BLaER1 (cell line): ENCODE measurements at regions not wholly inside any gene's neighbourhood (a gene's known extent, or its start where the extent isn't known, plus 50 kb on each side); places are given as distances from the start of the nearest gene placed in this dataset.

ENCODE experiments used
- H3K27ac ChIP-seq: shearing (Covaris generic); formaldehyde crosslinking; 2 replicates; pipeline ENCODE4 v1.8.1; 2022
- H3K27me3 ChIP-seq: shearing (Covaris generic); formaldehyde crosslinking; 2 replicates; pipeline ENCODE4 v1.8.1; 2022
- H3K36me3 ChIP-seq: shearing (Covaris generic); formaldehyde crosslinking; 2 replicates; pipeline ENCODE4 v1.8.1; 2022
- H3K4me1 ChIP-seq: shearing (Covaris generic); formaldehyde crosslinking; 2 replicates; pipeline ENCODE4 v1.8.1; 2022
- H3K4me2 ChIP-seq: shearing (Covaris generic); formaldehyde crosslinking; 2 replicates; pipeline ENCODE4 v1.8.1; 2022
- H3K4me3 ChIP-seq: shearing (Covaris generic); formaldehyde crosslinking; 2 replicates; pipeline ENCODE4 v1.8.1; 2022
- H3K9ac ChIP-seq: shearing (Covaris generic); formaldehyde crosslinking; 2 replicates; pipeline ENCODE4 v1.8.1; 2022
- H3K9me3 ChIP-seq: shearing (Covaris generic); formaldehyde crosslinking; 2 replicates; pipeline ENCODE4 v1.8.1; 2022
- H4K20me1 ChIP-seq: shearing (Covaris generic); formaldehyde crosslinking; 2 replicates; pipeline ENCODE4 v1.8.1; 2022
- Cebpa-rat ChIP-seq: shearing (Covaris generic); IDR thresholded peaks from 2 replicates; pipeline ENCODE4 v1.8.1; 2022

DNA sequence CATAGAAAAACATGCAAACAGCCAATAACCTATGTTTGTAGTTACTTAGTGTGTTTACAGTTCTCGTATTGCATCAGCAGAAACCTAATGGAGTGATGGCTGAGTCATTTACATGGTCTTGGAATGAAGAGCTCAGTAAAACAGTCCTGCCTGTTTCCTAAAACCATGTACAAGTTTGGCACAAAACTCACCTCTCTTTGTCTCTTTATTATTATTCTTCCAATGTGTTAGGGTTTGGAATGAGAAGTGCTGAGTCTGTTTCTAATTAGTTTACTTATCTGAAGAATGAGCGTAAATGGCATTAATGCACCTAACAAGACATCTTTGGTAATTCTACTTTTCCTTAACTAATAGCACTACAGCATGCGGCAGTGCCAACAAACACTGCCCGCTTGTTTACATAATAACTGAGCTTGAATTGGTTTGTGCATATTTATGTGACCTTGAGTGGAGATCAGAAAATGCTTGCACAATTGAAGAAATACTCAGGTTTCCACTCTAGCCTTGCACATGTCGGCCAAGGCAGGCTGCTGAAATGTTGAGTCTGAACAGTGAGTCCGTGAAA, 385.4 kb upstream of the SEMA6D start:
- no peak for TF ChIP-seq Cebpa-rat
- Histone ChIP-seq H3K4me2 (no peak overlapping the region), H3K4me3 (no peak overlapping the region), H3K4me1 (0 out of 2 replicates have a peak, but pooled peaks cover 5% of the 10 kb centered on the region), H3K27ac (no peak overlapping the region), H3K9ac (no peak overlapping the region), H4K20me1 (no peaks in the 10 kb centered on the region), H3K36me3 (no peaks in the 10 kb centered on the region), H3K9me3 (no peaks in the 10 kb centered on the region), H3K27me3 (no peaks in the 10 kb centered on the region)

DNA sequence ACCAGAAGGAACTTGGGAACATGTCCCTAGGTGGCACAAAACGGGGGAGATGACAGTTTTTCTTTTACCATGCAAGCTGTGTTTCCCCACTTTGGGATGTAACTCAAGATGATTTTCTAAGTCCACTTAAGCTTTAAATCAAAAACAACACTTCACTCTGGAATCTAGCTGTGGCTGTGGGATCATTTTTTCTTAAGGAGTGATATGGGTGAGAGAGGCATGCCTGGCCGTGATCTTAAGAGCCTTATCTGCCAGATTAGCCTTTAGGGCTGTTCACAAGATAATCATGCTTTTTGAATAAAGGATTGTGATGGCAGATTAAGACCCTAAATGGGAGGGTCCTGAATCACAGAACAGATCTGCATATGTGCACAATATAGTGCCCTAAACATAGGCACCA, 384.8 kb upstream of the SEMA6D start:
- TF ChIP-seq Cebpa-rat, result no peak

DNA sequence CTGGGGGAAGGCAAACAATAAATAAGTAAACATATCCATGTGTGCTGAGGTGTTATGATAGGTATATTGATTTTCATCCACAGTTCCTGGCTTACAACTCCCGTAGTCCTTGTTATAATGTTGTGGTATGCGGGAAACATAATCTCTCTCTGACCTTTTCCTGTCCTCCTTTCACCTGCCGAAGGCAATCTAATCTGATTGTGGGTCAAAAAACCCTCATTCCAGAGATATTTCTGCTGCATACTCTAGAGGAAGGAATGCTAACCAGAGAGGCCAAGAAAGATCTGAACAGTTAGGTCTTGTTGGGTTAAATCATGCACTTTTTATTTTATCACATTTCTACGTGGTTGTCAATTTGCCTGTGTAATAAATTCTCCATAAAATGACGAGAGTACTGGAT, 383.6 kb upstream of the SEMA6D start:
- H3K27ac ChIP-seq, result no peak overlapping the region
- no peak for TF ChIP-seq Cebpa-rat
- no peaks in the 10 kb centered on the region for H4K20me1 ChIP-seq
- H3K4me1 ChIP-seq, result 0 out of 2 replicates have a peak, but pooled peaks cover 5% of the 10 kb centered on the region
- H3K9me3 ChIP-seq, result no peaks in the 10 kb centered on the region
- no peak overlapping the region for H3K4me3 ChIP-seq
- no peaks in the 10 kb centered on the region for H3K27me3 ChIP-seq
- no peak overlapping the region for H3K4me2 ChIP-seq
- no peak overlapping the region for H3K9ac ChIP-seq
- no peaks in the 10 kb centered on the region for H3K36me3 ChIP-seq

More for the DNA sequence above, 384.8 kb upstream of the SEMA6D start:
- Histone ChIP-seq H3K4me2 (no peak overlapping the region), H3K9ac (no peak overlapping the region), H3K36me3 (no peaks in the 10 kb centered on the region), H4K20me1 (no peaks in the 10 kb centered on the region), H3K9me3 (no peaks in the 10 kb centered on the region), H3K27ac (no peak overlapping the region), H3K4me1 (0 out of 2 replicates have a peak, but pooled peaks cover 5% of the 10 kb centered on the region), H3K4me3 (no peak overlapping the region), H3K27me3 (no peaks in the 10 kb centered on the region)

DNA sequence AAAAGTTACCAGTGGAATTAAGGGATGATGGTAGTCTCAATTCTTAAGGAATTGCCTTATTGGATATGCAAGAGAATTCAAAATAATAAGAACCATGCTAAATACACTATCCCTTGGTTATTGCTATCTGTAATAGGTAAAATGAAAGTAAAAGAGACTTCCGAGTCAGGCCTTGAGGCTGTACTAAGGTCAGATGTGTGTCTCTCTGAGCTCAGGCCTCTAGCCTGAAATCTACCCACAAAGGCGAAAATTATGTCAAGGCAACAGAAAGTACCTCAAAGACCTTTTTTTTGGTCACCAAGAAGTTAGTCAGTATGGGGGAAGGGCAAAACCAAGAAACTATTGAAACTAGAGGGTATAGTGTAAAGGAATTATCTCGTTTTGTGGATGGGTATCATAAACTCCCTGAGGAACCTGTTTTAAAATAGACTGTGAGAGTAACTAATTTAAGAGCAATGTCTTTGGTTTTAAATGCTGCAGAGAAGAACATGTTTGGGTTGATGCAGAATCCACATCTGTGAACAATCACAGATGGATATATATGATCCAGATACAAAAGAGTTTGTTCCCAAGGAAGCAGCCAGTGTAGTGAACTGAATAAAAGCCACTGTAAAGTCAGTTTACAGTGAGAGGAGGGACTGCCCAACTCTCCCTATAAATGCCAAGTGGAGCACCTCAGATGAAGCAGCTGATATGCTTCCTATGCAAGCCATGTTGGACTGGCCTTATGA, 382.3 kb upstream of the SEMA6D start:
- H3K4me1 ChIP-seq, result 0 out of 2 replicates have a peak, but pooled peaks cover 5% of the 10 kb centered on the region
- H3K9me3 ChIP-seq, result no peaks in the 10 kb centered on the region
- no peak overlapping the region for H3K9ac ChIP-seq
- no peaks in the 10 kb centered on the region for H3K36me3 ChIP-seq
- no peak overlapping the region for H3K27ac ChIP-seq
- no peak overlapping the region for H3K4me2 ChIP-seq
- no peaks in the 10 kb centered on the region for H3K27me3 ChIP-seq
- H3K4me3 ChIP-seq, result no peak overlapping the region
- TF ChIP-seq Cebpa-rat, result no peak
- H4K20me1 ChIP-seq, result no peaks in the 10 kb centered on the region

DNA sequence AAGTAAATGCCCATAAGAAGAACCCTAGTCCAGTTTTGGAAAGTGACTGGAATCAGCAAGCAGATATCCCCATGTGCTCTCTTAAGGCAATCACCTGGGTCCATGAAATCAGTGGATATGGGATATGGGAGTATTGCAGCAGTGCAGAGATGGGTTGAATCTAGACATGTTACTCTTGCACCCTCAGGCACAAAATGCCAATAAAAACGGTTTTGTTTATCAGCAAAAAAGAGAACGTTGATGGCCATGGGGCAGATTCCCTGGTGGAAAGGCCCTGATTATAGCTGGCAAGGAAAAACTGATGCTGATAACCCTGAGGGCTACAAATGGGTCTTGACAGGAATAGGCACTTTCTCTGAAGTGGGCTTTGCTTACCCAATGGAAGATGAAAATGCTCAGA, 380.2 kb upstream of the SEMA6D start:
- H3K9ac ChIP-seq, result no peak overlapping the region
- no peak overlapping the region for H3K4me3 ChIP-seq
- H4K20me1 ChIP-seq, result no peaks in the 10 kb centered on the region
- H3K4me2 ChIP-seq, result no peak overlapping the region
- H3K4me1 ChIP-seq, result 0 out of 2 replicates have a peak, but pooled peaks cover 5% of the 10 kb centered on the region
- H3K27ac ChIP-seq, result no peak overlapping the region
- H3K9me3 ChIP-seq, result no peaks in the 10 kb centered on the region
- H3K27me3 ChIP-seq, result no peaks in the 10 kb centered on the region
- no peaks in the 10 kb centered on the region for H3K36me3 ChIP-seq
- no peak for TF ChIP-seq Cebpa-rat

GRCh38 chr15:47337836-47338235, 379.5 kb upstream of the SEMA6D start:
- no peak for TF ChIP-seq Cebpa-rat
- Histone ChIP-seq H3K36me3 (no peaks in the 10 kb centered on the region), H3K27me3 (no peaks in the 10 kb centered on the region), H3K4me1 (0 out of 2 replicates have a peak, but pooled peaks cover 5% of the 10 kb centered on the region), H3K9me3 (no peaks in the 10 kb centered on the region), H3K9ac (no peak overlapping the region), H3K27ac (no peak overlapping the region), H3K4me2 (no peak overlapping the region), H3K4me3 (no peak overlapping the region), H4K20me1 (no peaks in the 10 kb centered on the region)

GRCh38 chr15:47338771-47339170, 378.5 kb upstream of the SEMA6D start:
- no peak overlapping the region for H3K4me2 ChIP-seq
- no peaks in the 10 kb centered on the region for H3K36me3 ChIP-seq
- no peaks in the 10 kb centered on the region for H4K20me1 ChIP-seq
- TF ChIP-seq Cebpa-rat, result no peak
- no peak overlapping the region for H3K4me3 ChIP-seq
- no peak overlapping the region for H3K9ac ChIP-seq
- no peaks in the 10 kb centered on the region for H3K27me3 ChIP-seq
- H3K27ac ChIP-seq, result no peak overlapping the region
- H3K4me1 ChIP-seq, result 0 out of 2 replicates have a peak, but pooled peaks cover 5% of the 10 kb centered on the region
- no peaks in the 10 kb centered on the region for H3K9me3 ChIP-seq

DNA sequence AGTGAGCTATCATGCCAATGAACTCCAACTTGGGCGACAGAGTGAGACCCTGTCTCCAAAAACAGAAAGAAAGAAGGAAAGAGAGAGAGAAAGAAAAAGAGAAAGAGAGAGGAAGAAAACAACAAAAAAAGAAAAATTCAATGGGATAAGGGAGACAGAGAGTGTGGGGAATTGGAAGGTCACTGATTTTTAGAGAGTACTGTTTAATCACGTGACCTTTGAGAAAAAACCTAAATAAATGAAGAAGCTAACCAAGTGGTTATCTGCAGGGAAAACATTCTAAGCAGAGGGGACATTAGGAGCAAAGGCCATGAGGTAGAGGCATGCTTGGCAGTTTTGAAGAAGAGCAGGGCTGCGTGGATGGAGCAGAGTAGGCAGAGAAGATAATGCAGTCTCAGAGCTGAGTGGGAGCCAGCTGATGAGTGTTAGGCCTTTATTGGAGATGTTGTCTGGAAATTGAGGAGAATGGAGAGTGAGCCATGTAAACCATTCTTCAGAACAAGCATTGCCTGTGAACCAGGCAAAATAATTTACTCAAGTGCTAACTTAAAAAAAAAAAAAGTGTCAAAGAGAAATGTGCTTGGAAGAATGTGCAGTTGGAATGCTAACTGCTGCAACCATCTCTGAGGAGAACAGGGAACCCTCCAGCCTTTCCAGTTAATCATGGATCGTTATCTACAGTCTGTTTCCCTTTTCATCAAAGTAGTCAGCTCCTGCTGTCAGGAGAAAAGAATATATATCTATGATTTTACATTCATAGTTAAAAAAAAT, 377.3 kb upstream of the SEMA6D start:
- Histone ChIP-seq H3K36me3 (no peaks in the 10 kb centered on the region), H3K9ac (no peak overlapping the region), H3K4me1 (0 out of 2 replicates have a peak, but pooled peaks cover 5% of the 10 kb centered on the region), H3K9me3 (no peaks in the 10 kb centered on the region), H3K4me2 (no peak overlapping the region), H3K27ac (no peak overlapping the region), H4K20me1 (no peaks in the 10 kb centered on the region), H3K4me3 (no peak overlapping the region), H3K27me3 (no peaks in the 10 kb centered on the region)
- no peak for TF ChIP-seq Cebpa-rat

GRCh38 chr15:47340571-47340920, 376.8 kb upstream of the SEMA6D start:
- H3K27ac ChIP-seq, result no peak overlapping the region
- H3K4me3 ChIP-seq, result no peak overlapping the region
- H3K4me2 ChIP-seq, result no peak overlapping the region
- H4K20me1 ChIP-seq, result no peaks in the 10 kb centered on the region
- no peaks in the 10 kb centered on the region for H3K27me3 ChIP-seq
- TF ChIP-seq Cebpa-rat, result no peak
- no peaks in the 10 kb centered on the region for H3K4me1 ChIP-seq
- H3K9ac ChIP-seq, result no peak overlapping the region
- H3K36me3 ChIP-seq, result no peaks in the 10 kb centered on the region
- H3K9me3 ChIP-seq, result no peaks in the 10 kb centered on the region

GRCh38 chr15:47349179-47349578, 368.1 kb upstream of the SEMA6D start:
- Histone ChIP-seq H4K20me1 (no peaks in the 10 kb centered on the region), H3K27me3 (no peaks in the 10 kb centered on the region), H3K9me3 (no peaks in the 10 kb centered on the region), H3K4me3 (no peak overlapping the region), H3K4me2 (no peak overlapping the region), H3K36me3 (no peaks in the 10 kb centered on the region), H3K27ac (no peak overlapping the region), H3K9ac (no peak overlapping the region), H3K4me1 (no peaks in the 10 kb centered on the region)
- no peak for TF ChIP-seq Cebpa-rat
